Adrenal gland (tissue), 9 donors: ENCODE measurements at regions not wholly inside any gene's neighbourhood (a gene's known extent, or its start where the extent isn't known, plus 50 kb on each side); places are given as distances from the start of the nearest gene placed in this dataset.

Experiments
- DNase-seq, 7 donors: peaks; one replicate each; pipeline ENCODE4 v3.0.0-alpha.2; 2019 to 2020
- H3K27ac ChIP-seq, 5 donors: fragments of 200-600 bp; sonication (generic) in 4 of 5; 1 replicate in 3 of 5; 2 replicates in 2 of 5; pipeline versions ENCODE4 v1.5.1 to v1.8.0; 2016 to 2020; ENCODE audit warnings: mild to moderate bottlenecking in 1 of 5
- H3K27me3 ChIP-seq: fragments of 200-600 bp; 2 replicates; pipeline ENCODE4 v1.8.0; 2021
- H3K36me3 ChIP-seq, 2 donors: fragments of 200-600 bp; replicated peaks in 1 of 2; 1 replicate in 1 of 2; 2 replicates in 1 of 2; pipeline versions ENCODE4 v1.5.1 to v1.8.0; 2018 to 2022
- H3K4me1 ChIP-seq, 2 donors: fragments of 200-600 bp; replicated peaks in 1 of 2; 1 replicate in 1 of 2; 2 replicates in 1 of 2; pipeline versions ENCODE4 v1.5.1 to v1.8.0; 2018 to 2021
- H3K4me3 ChIP-seq, 4 donors: fragments of 200-600 bp; sonication (generic) in 3 of 4; one replicate each; pipeline ENCODE4 v1.5.1; 2016 to 2018
- H3K9me3 ChIP-seq, 3 donors: fragments of 200-600 bp; sonication (generic) in 1 of 3; replicated peaks in 1 of 3; 1 replicate in 2 of 3; 2 replicates in 1 of 3; pipeline versions ENCODE4 v1.5.1 to v1.8.0; 2016 to 2021
- POLR2A ChIP-seq, 2 donors: fragments of 450-650 bp; IDR thresholded peaks; one replicate each; pipeline ENCODE4 v1.6.1; 2017; ENCODE audit warnings: antibody characterized with exemption in 2 of 2, mild to moderate bottlenecking in 2 of 2, moderate library complexity in 1 of 2
- WGBS, 4 donors: extraction: QIAGEN DNeasy Blood & Tissue Kit in 2 of 4; methylation state at CpG; one replicate each; pipeline versions ENCODE4 v1.1.5 to v1.1.7; 2013 to 2017; 5-methylcytosine and 5-hydroxymethylcytosine counted together
- intact Hi-C, 2 donors: fragments of 100-400 bp; cut with DNase I; formaldehyde crosslinking; loops; one replicate each; pipeline versions ENCODE4 v1.14.1 to v1.15.0; 2022 to 2023
- TF ChIP-seq, protein P1 (sequence below), 6 experiments: fragments of 450-650 bp in 4 of 6; fragments of 200-600 bp in 2 of 6; sonication (generic) in 1 of 6; IDR thresholded peaks; 1 replicate in 5 of 6; 2 replicates in 1 of 6; pipeline versions ENCODE4 v1.5.1 to v1.8.0; 2016 to 2021; ENCODE audit warnings: antibody characterized with exemption in 6 of 6, mild to moderate bottlenecking in 2 of 6, moderate library complexity in 1 of 6
- donor health status: healthy with polysubstance abuse.
- donor health status: Bipolar disorder and iron deficiency.
- donor health status: DM: yes; HTN: yes; CAD: no.
- donor health status: DM: no; HTN: no; CAD: no.
- donor health status: DM: no; HTN: no; CAD: no.

- Histone ChIP-seq H3K27me3 (peaks cover 5% of the 10 kb centered on the region), H3K4me3 (no peak overlapping the region), H3K36me3 (no peaks in the 10 kb centered on the region), H3K27ac (no peak overlapping the region), H3K9me3 (no peaks in the 10 kb centered on the region), H3K4me1 (no peaks in the 10 kb centered on the region)
- WGBS, 4 donors, result 64 to 88% (median 84%) methylated on average over 6 to 7 of the region's 7 CpGs
- intact Hi-C loops, result no loop called here
- DNase-seq, result no peak
- TF ChIP-seq, protein P1, sequence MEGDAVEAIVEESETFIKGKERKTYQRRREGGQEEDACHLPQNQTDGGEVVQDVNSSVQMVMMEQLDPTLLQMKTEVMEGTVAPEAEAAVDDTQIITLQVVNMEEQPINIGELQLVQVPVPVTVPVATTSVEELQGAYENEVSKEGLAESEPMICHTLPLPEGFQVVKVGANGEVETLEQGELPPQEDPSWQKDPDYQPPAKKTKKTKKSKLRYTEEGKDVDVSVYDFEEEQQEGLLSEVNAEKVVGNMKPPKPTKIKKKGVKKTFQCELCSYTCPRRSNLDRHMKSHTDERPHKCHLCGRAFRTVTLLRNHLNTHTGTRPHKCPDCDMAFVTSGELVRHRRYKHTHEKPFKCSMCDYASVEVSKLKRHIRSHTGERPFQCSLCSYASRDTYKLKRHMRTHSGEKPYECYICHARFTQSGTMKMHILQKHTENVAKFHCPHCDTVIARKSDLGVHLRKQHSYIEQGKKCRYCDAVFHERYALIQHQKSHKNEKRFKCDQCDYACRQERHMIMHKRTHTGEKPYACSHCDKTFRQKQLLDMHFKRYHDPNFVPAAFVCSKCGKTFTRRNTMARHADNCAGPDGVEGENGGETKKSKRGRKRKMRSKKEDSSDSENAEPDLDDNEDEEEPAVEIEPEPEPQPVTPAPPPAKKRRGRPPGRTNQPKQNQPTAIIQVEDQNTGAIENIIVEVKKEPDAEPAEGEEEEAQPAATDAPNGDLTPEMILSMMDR (IDR thresholded peaks at IDR 0.05), result no peak
- TF ChIP-seq POLR2A (IDR thresholded peaks at IDR 0.05), result no peak
Measured at GRCh38 chr11:119864836-119865235, 135.8 kb upstream of the NECTIN1 start.

DNA sequence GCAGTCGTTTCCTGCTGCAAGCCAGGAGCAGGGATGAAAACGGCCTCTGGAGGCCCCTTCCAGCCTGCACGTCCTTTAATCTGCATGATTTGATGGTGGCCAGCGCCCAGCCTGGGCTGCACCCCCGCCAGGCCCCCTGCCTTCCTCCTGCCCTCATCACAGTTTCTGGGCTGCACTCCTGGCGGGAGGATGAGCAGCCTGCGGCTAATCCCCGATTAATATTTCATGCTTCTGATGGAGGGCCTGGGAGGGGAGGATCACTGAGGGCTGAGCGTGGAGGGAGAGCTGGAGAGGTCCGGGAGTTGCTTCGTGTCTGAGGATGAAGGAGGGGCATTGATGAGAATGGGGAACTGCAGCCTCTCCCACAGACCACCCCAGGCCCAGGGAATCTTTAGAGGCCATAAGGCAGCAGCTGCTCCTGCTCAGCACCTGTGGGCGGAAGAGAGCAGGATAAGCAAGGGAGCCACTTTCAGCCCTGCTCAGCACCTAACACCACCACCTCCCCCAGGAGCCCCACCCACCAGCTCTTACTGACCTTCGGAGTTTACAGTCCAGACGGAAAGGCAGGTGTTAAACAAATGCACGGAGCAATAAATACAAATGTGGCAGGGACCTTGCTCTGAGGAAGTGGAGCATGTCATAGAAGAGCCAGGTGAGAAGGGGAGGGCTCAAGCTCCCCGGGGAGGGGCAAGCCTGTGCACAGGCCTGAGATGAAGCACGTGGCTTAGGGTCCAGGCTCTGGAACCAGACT, 135.0 kb upstream of the NECTIN1 start:
- no peaks in the 10 kb centered on the region for H3K36me3 ChIP-seq
- H3K4me1 ChIP-seq, result no peaks in the 10 kb centered on the region
- intact Hi-C loops, result no loop called here
- 47 to 55% (median 51%) methylated on average over 13 to 17 of the region's 17 CpGs for whole genome bisulfite sequencing, 4 donors
- H3K9me3 ChIP-seq, result no peaks in the 10 kb centered on the region
- peaks cover 12% of the 10 kb centered on the region for H3K27me3 ChIP-seq
- TF ChIP-seq, protein P1 (IDR thresholded peaks at IDR 0.05), result no peak
- no peak overlapping the region for H3K27ac ChIP-seq
- H3K4me3 ChIP-seq, result no peak overlapping the region
- DNase-seq, result no peak

GRCh38 chr11:119863236-119863635, 134.2 kb upstream of the NECTIN1 start:
- Histone ChIP-seq H3K36me3 (no peaks in the 10 kb centered on the region), H3K4me3 (no peak overlapping the region), H3K9me3 (no peaks in the 10 kb centered on the region), H3K27me3 (peaks cover 12% of the 10 kb centered on the region), H3K27ac (no peak overlapping the region), H3K4me1 (no peaks in the 10 kb centered on the region)
- no peak for DNase-seq
- intact Hi-C loops, result no loop called here
- TF ChIP-seq, protein P1 (IDR thresholded peaks at IDR 0.05), result no peak
- no peak for TF ChIP-seq POLR2A (IDR thresholded peaks at IDR 0.05)
- 75 to 90% (median 88%) methylated on average over 5 to 8 of the region's 8 CpGs for WGBS, 4 donors

- Histone ChIP-seq H3K4me3 (no peak overlapping the region), H3K27ac (no peak overlapping the region), H3K9me3 (no peaks in the 10 kb centered on the region), H3K36me3 (no peaks in the 10 kb centered on the region), H3K4me1 (no peaks in the 10 kb centered on the region), H3K27me3 (peaks cover 7% of the 10 kb centered on the region)
- no peak for TF ChIP-seq POLR2A (IDR thresholded peaks at IDR 0.05)
- TF ChIP-seq, protein P1 (IDR thresholded peaks at IDR 0.05), result no peak
- 51 to 57% (median 55%) methylated on average over 4 to 5 of the region's 5 CpGs for WGBS, 4 donors
- no peak for DNase-seq
- intact Hi-C loops, result no loop called here
Measured at GRCh38 chr11:119861160-119861559, 132.2 kb upstream of the NECTIN1 start.
